A549 (cell line): ENCODE measurements at regions not wholly inside any gene's neighbourhood (a gene's known extent, or its start where the extent isn't known, plus 50 kb on each side); places are given as distances from the start of the nearest gene placed in this dataset.

Source experiments
- ATAC-seq, 2 experiments: fragments of 200-7000 bp in 1 of 2; fragments of >200 bp in 1 of 2; cut with Nextera tagmentation in 1 of 2; cut with Tn5 transposase in 1 of 2; 3 replicates each; pipeline versions ENCODE4 v1.8.0 to v1.9.1; 2018 to 2020; ENCODE audit warnings: mild to moderate bottlenecking in 1 of 2, moderate library complexity in 1 of 2
- CTCF ChIA-PET: fragments of 300-600 bp; sonication (Branson Sonifier 250); formaldehyde crosslinking; extraction: SDS; loops from one replicate; lab custom pipeline; 2021; ENCODE audit warnings: antibody characterized with exemption, inconsistent platforms; lab: Yijun Ruan, JAX
- POLR2A ChIA-PET: fragments of 350-600 bp; formaldehyde crosslinking; extraction: SDS; loops from one replicate; lab custom pipeline; 2021; ENCODE audit warnings: antibody characterized with exemption, inconsistent platforms; lab: Yijun Ruan, JAX
- DNase-seq, 2 experiments: peaks; one replicate each; pipeline versions ENCODE4 v3.0.0 to v3.0.0-alpha.2; 2011 to 2016; ENCODE audit warnings: low read depth in 1 of 2, low spot score in 1 of 2
- FAIRE-seq: peaks from 2 replicates; lab custom pipeline; 2011; peaks lifted over from hg19 to GRCh38; lab: Jason Lieb, UNC
- H3K27ac ChIP-seq, 2 experiments: fragments of >200 bp; sonication (Bioruptor Twin); formaldehyde crosslinking; 3 replicates each; pipeline ENCODE4 v1.5.1; 2016 to 2017
- H3K4me1 ChIP-seq: fragments of >200 bp; sonication (Bioruptor Twin); formaldehyde crosslinking; 3 replicates; pipeline ENCODE4 v1.6.1; 2016
- H3K4me2 ChIP-seq: fragments of >200 bp; sonication (Bioruptor Twin); formaldehyde crosslinking; 3 replicates; pipeline ENCODE4 v1.6.1; 2016
- H3K4me3 ChIP-seq: fragments of >200 bp; sonication (Bioruptor Twin); formaldehyde crosslinking; 3 replicates; pipeline ENCODE4 v1.5.1; 2016
- H3K9me3 ChIP-seq: fragments of >200 bp; sonication (Bioruptor Twin); formaldehyde crosslinking; 3 replicates; pipeline ENCODE4 v1.6.1; 2016
- BHLHE40 ChIP-seq: IDR thresholded peaks from 2 replicates; pipeline ENCODE4 v1.6.1; 2012; ENCODE audit warnings: low read depth, low read length, inconsistent platforms
- CBX2 ChIP-seq: fragments of 200-600 bp; sonication (generic); IDR thresholded peaks from 2 replicates; pipeline ENCODE4 v1.6.1; 2016; ENCODE audit warnings: low read depth, mild to moderate bottlenecking, borderline replicate concordance
- CEBPB ChIP-seq, 2 experiments: fragments of >200 bp in 1 of 2; sonication (Bioruptor Twin) in 1 of 2; formaldehyde crosslinking in 1 of 2; IDR thresholded peaks; 2 replicates each; pipeline ENCODE4 v1.6.1; 2012 to 2016
- CHD4 ChIP-seq: fragments of 200-600 bp; sonication (generic); IDR thresholded peaks from 2 replicates; pipeline ENCODE4 v1.6.1; 2016; ENCODE audit warnings: antibody characterized with exemption, mild to moderate bottlenecking, borderline replicate concordance
- EHMT2 ChIP-seq: fragments of 200-600 bp; sonication (generic); IDR thresholded peaks from 2 replicates; pipeline ENCODE4 v1.6.1; 2016; ENCODE audit warnings: antibody characterized with exemption, low read depth, mild to moderate bottlenecking, moderate library complexity
- GATA3 ChIP-seq: IDR thresholded peaks from 2 replicates; pipeline ENCODE4 v1.6.1; 2012; ENCODE audit warnings: borderline replicate concordance
- HEYL ChIP-seq: fragments of 250-450 bp; sonication (Bioruptor Pico); IDR thresholded peaks from 2 replicates; pipeline ENCODE4 v1.8.0; 2021; ENCODE audit warnings: mild to moderate bottlenecking, moderate library complexity
- HOXB13 ChIP-seq: fragments of 250-450 bp; sonication (Bioruptor Pico); IDR thresholded peaks from 2 replicates; pipeline ENCODE4 v1.5.0; 2020; ENCODE audit warnings: low read depth, mild to moderate bottlenecking, moderate library complexity
- HOXB5 ChIP-seq: fragments of 250-450 bp; sonication (Bioruptor Pico); IDR thresholded peaks from 2 replicates; pipeline ENCODE4 v1.5.0; 2020; ENCODE audit warnings: mild to moderate bottlenecking, moderate library complexity
- JUN ChIP-seq, 2 experiments: fragments of >200 bp; sonication (Bioruptor Twin); formaldehyde crosslinking; IDR thresholded peaks; 2 replicates in 1 of 2; 3 replicates in 1 of 2; pipeline ENCODE4 v1.6.1; 2016 to 2017
- JUNB ChIP-seq: fragments of >200 bp; sonication (Bioruptor Twin); formaldehyde crosslinking; IDR thresholded peaks from 2 replicates; pipeline ENCODE4 v1.6.1; 2016
- KDM5A ChIP-seq: fragments of 200-600 bp; sonication (generic); IDR thresholded peaks from 2 replicates; pipeline ENCODE4 v1.6.1; 2016; ENCODE audit warnings: antibody characterized with exemption, mild to moderate bottlenecking
- MAFK ChIP-seq: fragments of 450-650 bp; IDR thresholded peaks from 2 replicates; pipeline ENCODE4 v1.6.1; 2014; ENCODE audit not compliant: partially characterized antibody
- MYC ChIP-seq: IDR thresholded peaks from 2 replicates; pipeline ENCODE4 v1.6.1; 2012; ENCODE audit warnings: mild to moderate bottlenecking, inconsistent platforms, low read length, improper control_type of control experiment, borderline replicate concordance
- POLR2A ChIP-seq: IDR thresholded peaks from 2 replicates; pipeline ENCODE4 v1.6.1; 2012; ENCODE audit warnings: mild to moderate bottlenecking, low read length
- RAD21 ChIP-seq, 2 experiments: fragments of >200 bp in 1 of 2; sonication (Bioruptor Twin) in 1 of 2; formaldehyde crosslinking in 1 of 2; IDR thresholded peaks in 1 of 2; conservative IDR thresholded peaks in 1 of 2; 2 replicates in 1 of 2; 3 replicates in 1 of 2; pipeline ENCODE4 v1.6.1; 2012 to 2018; ENCODE audit warnings: inconsistent platforms in 1 of 2
- RARB ChIP-seq: fragments of 250-450 bp; sonication (Bioruptor Pico); IDR thresholded peaks from 2 replicates; pipeline ENCODE4 v1.8.0; 2021; ENCODE audit warnings: mild to moderate bottlenecking, moderate library complexity
- RCOR1 ChIP-seq: fragments of 150-350 bp; IDR thresholded peaks from 2 replicates; pipeline ENCODE4 v1.6.1; 2014; ENCODE audit warnings: antibody characterized with exemption, low read length, low read depth
- TFCP2L1 ChIP-seq: fragments of 250-450 bp; sonication (Bioruptor Pico); IDR thresholded peaks from 2 replicates; pipeline ENCODE4 v1.5.0; 2021; ENCODE audit warnings: mild to moderate bottlenecking
- ZC3H11A ChIP-seq: fragments of 450-650 bp; IDR thresholded peaks from 2 replicates; pipeline ENCODE4 v1.6.1; 2014; ENCODE audit warnings: antibody characterized with exemption, mild to moderate bottlenecking
- ZFP36 ChIP-seq: fragments of 450-650 bp; IDR thresholded peaks from 2 replicates; pipeline ENCODE4 v1.6.1; 2014; ENCODE audit warnings: borderline replicate concordance; ENCODE audit not compliant: partially characterized antibody
- ZNF302 ChIP-seq: fragments of 250-450 bp; sonication (Bioruptor Pico); IDR thresholded peaks from 2 replicates; pipeline ENCODE4 v1.9.0; 2021; ENCODE audit warnings: inconsistent platforms, mild to moderate bottlenecking, moderate library complexity
- ZSCAN20 ChIP-seq: fragments of 250-450 bp; sonication (Bioruptor Pico); IDR thresholded peaks from 2 replicates; pipeline ENCODE4 v1.8.0; 2022; ENCODE audit warnings: mild to moderate bottlenecking, moderate library complexity
- WGBS: methylation state at CpG from one replicate; pipeline ENCODE4 v1.1.6; 2017; ENCODE audit errors: missing lambda C conversion rate; 5-methylcytosine and 5-hydroxymethylcytosine counted together
- TF ChIP-seq, protein P1 (sequence below): fragments of 250-450 bp; sonication (Bioruptor Pico); IDR thresholded peaks from 2 replicates; pipeline ENCODE4 v1.5.0; 2021; ENCODE audit warnings: mild to moderate bottlenecking, moderate library complexity, borderline replicate concordance
- TF ChIP-seq, protein P2 (sequence below): IDR thresholded peaks from 2 replicates; pipeline ENCODE4 v1.6.1; 2012
- TF ChIP-seq, protein P3 (sequence below): fragments of >200 bp; sonication (Bioruptor Twin); formaldehyde crosslinking; IDR thresholded peaks from 3 replicates; pipeline ENCODE4 v1.6.1; 2016
- TF ChIP-seq, protein P4 (sequence below): fragments of 450-650 bp; IDR thresholded peaks from 2 replicates; pipeline ENCODE4 v1.6.1; 2014; ENCODE audit warnings: antibody characterized with exemption
- TF ChIP-seq, protein P5 (sequence below): IDR thresholded peaks from 2 replicates; pipeline ENCODE4 v1.6.1; 2012; ENCODE audit warnings: low read depth, borderline replicate concordance

DNA sequence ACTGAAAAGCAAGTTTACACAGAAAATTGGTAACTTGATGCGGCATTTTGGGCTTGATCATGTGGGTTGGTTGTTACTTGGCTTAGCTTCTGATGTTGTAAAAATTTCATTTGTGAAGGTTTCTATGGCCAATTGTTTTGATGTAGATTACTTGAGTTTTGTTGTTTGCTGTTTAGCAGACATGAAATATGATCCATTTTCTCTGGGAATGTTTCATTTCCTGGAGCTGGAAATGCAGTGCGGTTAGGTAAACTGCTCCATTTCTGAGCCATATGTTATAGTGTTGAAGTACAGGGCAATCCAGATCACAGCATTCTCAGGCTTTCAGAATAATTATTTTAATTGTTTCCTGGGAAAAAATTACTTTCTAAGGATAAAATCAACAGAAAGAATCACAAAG is 396.9 kb downstream of the ENC1 start:
- ATAC-seq (no peak), FAIRE-seq (no peak), DNase-seq (no peak)
- Histone ChIP-seq H3K4me3 (no peak overlapping the region), H3K4me1 (0 out of 3 replicates have a peak, but pooled peaks cover 3% of the 10 kb centered on the region), H3K27ac (no peak overlapping the region), H3K9me3 (no peaks in the 10 kb centered on the region), H3K4me2 (no peak overlapping the region)
- ChIA-PET CTCF (no interaction called here), POLR2A (no interaction called here)
- 72% methylated on average over 2 of the region's 2 CpGs for WGBS
- TF ChIP-seq JUN (IDR thresholded peaks at IDR 0.05) (no peak), ZSCAN20 (CRISPR knock-in tag) (no peak), TFCP2L1 (CRISPR knock-in tag) (no peak), MAFK (no peak), KDM5A (no peak), ZNF302 (CRISPR knock-in tag) (no peak), POLR2A (no peak), CHD4 (no peak), RCOR1 (no peak), EHMT2 (no peak), JUNB (no peak), BHLHE40 (no peak), CBX2 (no peak)
- TF ChIP-seq, protein P1, sequence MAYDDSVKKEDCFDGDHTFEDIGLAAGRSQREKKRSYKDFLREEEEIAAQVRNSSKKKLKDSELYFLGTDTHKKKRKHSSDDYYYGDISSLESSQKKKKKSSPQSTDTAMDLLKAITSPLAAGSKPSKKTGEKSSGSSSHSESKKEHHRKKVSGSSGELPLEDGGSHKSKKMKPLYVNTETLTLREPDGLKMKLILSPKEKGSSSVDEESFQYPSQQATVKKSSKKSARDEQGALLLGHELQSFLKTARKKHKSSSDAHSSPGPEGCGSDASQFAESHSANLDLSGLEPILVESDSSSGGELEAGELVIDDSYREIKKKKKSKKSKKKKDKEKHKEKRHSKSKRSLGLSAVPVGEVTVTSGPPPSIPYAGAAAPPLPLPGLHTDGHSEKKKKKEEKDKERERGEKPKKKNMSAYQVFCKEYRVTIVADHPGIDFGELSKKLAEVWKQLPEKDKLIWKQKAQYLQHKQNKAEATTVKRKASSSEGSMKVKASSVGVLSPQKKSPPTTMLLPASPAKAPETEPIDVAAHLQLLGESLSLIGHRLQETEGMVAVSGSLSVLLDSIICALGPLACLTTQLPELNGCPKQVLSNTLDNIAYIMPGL (CRISPR knock-in tag): no peak
- TF ChIP-seq, protein P2, sequence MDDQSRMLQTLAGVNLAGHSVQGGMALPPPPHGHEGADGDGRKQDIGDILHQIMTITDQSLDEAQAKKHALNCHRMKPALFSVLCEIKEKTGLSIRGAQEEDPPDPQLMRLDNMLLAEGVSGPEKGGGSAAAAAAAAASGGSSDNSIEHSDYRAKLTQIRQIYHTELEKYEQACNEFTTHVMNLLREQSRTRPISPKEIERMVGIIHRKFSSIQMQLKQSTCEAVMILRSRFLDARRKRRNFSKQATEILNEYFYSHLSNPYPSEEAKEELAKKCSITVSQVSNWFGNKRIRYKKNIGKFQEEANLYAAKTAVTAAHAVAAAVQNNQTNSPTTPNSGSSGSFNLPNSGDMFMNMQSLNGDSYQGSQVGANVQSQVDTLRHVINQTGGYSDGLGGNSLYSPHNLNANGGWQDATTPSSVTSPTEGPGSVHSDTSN: no peak
- TF ChIP-seq, protein P3, sequence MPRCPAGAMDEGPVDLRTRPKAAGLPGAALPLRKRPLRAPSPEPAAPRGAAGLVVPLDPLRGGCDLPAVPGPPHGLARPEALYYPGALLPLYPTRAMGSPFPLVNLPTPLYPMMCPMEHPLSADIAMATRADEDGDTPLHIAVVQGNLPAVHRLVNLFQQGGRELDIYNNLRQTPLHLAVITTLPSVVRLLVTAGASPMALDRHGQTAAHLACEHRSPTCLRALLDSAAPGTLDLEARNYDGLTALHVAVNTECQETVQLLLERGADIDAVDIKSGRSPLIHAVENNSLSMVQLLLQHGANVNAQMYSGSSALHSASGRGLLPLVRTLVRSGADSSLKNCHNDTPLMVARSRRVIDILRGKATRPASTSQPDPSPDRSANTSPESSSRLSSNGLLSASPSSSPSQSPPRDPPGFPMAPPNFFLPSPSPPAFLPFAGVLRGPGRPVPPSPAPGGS: no peak

DNA sequence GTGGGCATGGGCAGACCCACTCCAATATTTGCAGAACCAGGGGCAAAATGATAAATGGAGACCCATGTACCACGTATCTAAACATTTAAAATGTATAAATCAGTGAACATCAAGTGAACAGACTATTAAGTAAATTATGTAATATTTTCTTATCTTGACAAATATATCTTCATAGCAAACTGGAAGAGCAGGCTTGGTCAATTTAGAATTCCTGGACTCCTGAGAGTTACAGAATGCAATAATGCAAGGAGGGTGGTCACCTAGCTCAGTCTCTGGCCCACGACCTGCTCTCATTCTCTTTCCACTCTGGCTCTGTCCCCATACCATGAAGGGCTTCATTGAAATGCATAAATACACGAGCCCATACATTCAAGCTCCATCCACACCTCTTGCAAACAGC is 398.0 kb downstream of the ENC1 start:
- Histone ChIP-seq H3K27ac (no peak overlapping the region), H3K9me3 (no peaks in the 10 kb centered on the region), H3K4me2 (no peak overlapping the region), H3K4me1 (0 out of 3 replicates have a peak, but pooled peaks cover 3% of the 10 kb centered on the region), H3K4me3 (no peak overlapping the region)
- ATAC-seq: no peak
- FAIRE-seq: no peak
- no peak for DNase-seq
- POLR2A ChIA-PET: no interaction called here
- 34% methylated on average over 3 of the region's 3 CpGs for WGBS
- CTCF ChIA-PET: no interaction called here
- TF ChIP-seq HEYL: no peak
- TF ChIP-seq, protein P4, sequence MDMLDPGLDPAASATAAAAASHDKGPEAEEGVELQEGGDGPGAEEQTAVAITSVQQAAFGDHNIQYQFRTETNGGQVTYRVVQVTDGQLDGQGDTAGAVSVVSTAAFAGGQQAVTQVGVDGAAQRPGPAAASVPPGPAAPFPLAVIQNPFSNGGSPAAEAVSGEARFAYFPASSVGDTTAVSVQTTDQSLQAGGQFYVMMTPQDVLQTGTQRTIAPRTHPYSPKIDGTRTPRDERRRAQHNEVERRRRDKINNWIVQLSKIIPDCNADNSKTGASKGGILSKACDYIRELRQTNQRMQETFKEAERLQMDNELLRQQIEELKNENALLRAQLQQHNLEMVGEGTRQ: no peak
- no peak for TF ChIP-seq RARB (CRISPR knock-in tag)
- TF ChIP-seq, protein P3: no peak
- TF ChIP-seq, protein P5, sequence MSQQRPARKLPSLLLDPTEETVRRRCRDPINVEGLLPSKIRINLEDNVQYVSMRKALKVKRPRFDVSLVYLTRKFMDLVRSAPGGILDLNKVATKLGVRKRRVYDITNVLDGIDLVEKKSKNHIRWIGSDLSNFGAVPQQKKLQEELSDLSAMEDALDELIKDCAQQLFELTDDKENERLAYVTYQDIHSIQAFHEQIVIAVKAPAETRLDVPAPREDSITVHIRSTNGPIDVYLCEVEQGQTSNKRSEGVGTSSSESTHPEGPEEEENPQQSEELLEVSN: no peak
- TF ChIP-seq, protein P2: no peak
- no peak for TF ChIP-seq EHMT2
- no peak for TF ChIP-seq CEBPB (IDR thresholded peaks at IDR 0.05)
- TF ChIP-seq MYC: no peak
- TF ChIP-seq ZSCAN20 (CRISPR knock-in tag): no peak
- no peak for TF ChIP-seq CHD4
- no peak for TF ChIP-seq HOXB13 (CRISPR knock-in tag)
- TF ChIP-seq POLR2A: no peak
- no peak for TF ChIP-seq ZNF302 (CRISPR knock-in tag)
- no peak for TF ChIP-seq ZC3H11A
- TF ChIP-seq ZFP36: no peak
- TF ChIP-seq HOXB5: no peak
- TF ChIP-seq RAD21 (conservative IDR thresholded peaks at IDR 0.05 in 1 of 2, IDR thresholded peaks at IDR 0.05 in 1 of 2): no peak
- no peak for TF ChIP-seq GATA3
